NCI-H748 treated with DMSO at 0.1 percent for 48 hours (cell line): ENCODE measurements at regions not wholly inside any gene's neighbourhood (a gene's known extent, or its start where the extent isn't known, plus 50 kb on each side); places are given as distances from the start of the nearest gene placed in this dataset.
"Not testable (repeated sequence)": the region's sequence is repeated elsewhere in the genome, so short reads cannot be mapped to it uniquely, and the experiment has no call there.

ENCODE experiments used
- DNase-seq: peaks from one replicate; lab custom pipeline; 2025; lab: John Stamatoyannopoulos, UW

GRCh38 chr6:169144356-169144755 is 109.3 kb downstream of the THBS2 start:
- no peak for DNase-seq

- DNase-seq, result no peak
Observed at GRCh38 chr6:169142538-169142844, 111.2 kb downstream of the THBS2 start.

GRCh38 chr6:169141671-169142537 is 111.7 kb downstream of the THBS2 start:
- no peak for DNase-seq

- no peak for DNase-seq
Observed at GRCh38 chr6:169140986-169141495, 112.6 kb downstream of the THBS2 start.

GRCh38 chr6:169139179-169139971 is 114.3 kb downstream of the THBS2 start:
- no peak for DNase-seq

GRCh38 chr6:169132352-169132940 is 121.2 kb downstream of the THBS2 start:
- DNase-seq, result no peak

GRCh38 chr6:169131390-169131789 is 122.3 kb downstream of the THBS2 start:
- no peak for DNase-seq

- DNase-seq, result no peak
Observed at GRCh38 chr6:169130113-169130512, 123.5 kb downstream of the THBS2 start.

- no peak for DNase-seq
Observed at GRCh38 chr6:169121013-169121412, 132.6 kb downstream of the THBS2 start.

GRCh38 chr6:169119669-169120068 is 134.0 kb downstream of the THBS2 start:
- DNase-seq, result no peak

GRCh38 chr6:169118346-169118830 is 135.3 kb downstream of the THBS2 start:
- no peak for DNase-seq

- no peak for DNase-seq
Observed at GRCh38 chr6:169117663-169118062, 136.0 kb downstream of the THBS2 start.

GRCh38 chr6:169115632-169116031 is 138.0 kb downstream of the THBS2 start:
- no peak for DNase-seq

- DNase-seq, result not testable (repeated sequence)
Observed at GRCh38 chr6:169114632-169115031, 139.0 kb downstream of the THBS2 start.

- DNase-seq, result no peak
Observed at GRCh38 chr6:169112483-169113320, 140.9 kb downstream of the THBS2 start.

GRCh38 chr6:169111203-169111602 is 142.4 kb downstream of the THBS2 start:
- DNase-seq, result no peak

GRCh38 chr6:169109411-169110220 is 144.0 kb downstream of the THBS2 start:
- no peak for DNase-seq

- DNase-seq, result no peak
Observed at GRCh38 chr6:169108753-169109152, 144.9 kb downstream of the THBS2 start.

GRCh38 chr6:169106176-169106575 is 147.5 kb downstream of the THBS2 start:
- no peak for DNase-seq

- no peak for DNase-seq
Observed at GRCh38 chr6:169101981-169102380, 151.7 kb downstream of the THBS2 start.
